ENCODE measurements at regions not wholly inside any gene's neighbourhood (a gene's known extent, or its start where the extent isn't known, plus 50 kb on each side); places are given as distances from the start of the nearest gene placed in this dataset.
"Not testable (repeated sequence)": the region's sequence is repeated elsewhere in the genome, so short reads cannot be mapped to it uniquely, and the experiment has no call there.

- TF ChIP-seq FOSL2 (IDR thresholded peaks at IDR 0.05) (no peak), FOSL2 (CRISPR knock-in tag; IDR thresholded peaks at IDR 0.05) (no peak), BHLHE40 (IDR thresholded peaks at IDR 0.05; ENCODE audit: low read depth, low read length) (no peak), PBX3 (IDR thresholded peaks at IDR 0.05) (no peak), PHF8 (IDR thresholded peaks at IDR 0.05; ENCODE audit: borderline replicate concordance, low read depth) (no peak), HOXA7 (CRISPR knock-in tag; IDR thresholded peaks at IDR 0.05) (no peak), CBX8 (IDR thresholded peaks at IDR 0.05) (no peak)
- FAIRE-seq: no peak
- Histone ChIP-seq H3K4me2 (no peak overlapping the region), H3K9me3 (no peaks in the 10 kb centered on the region), H3K4me1 (no peaks in the 10 kb centered on the region), H3K27ac (no peak overlapping the region), H3K4me3 (no peak overlapping the region)
- 49% methylated on average over 11 of the region's 11 CpGs for whole genome bisulfite sequencing (ENCODE audit: missing lambda C conversion rate)
- no peak for DNase-seq (ENCODE audit: low read depth in 1 of 2, low spot score in 1 of 2)
- ChIA-PET CTCF (interaction anchor here (0.9 kb wide), 1 partner anchor 166 kb away, joined by 3 read pairs; no protein-coding TSS in a partner anchor), POLR2A (no interaction called here)
- ATAC-seq: no peak
Measured at GRCh38 chr10:30134171-30134945, 75.0 kb upstream of the JCAD start.

GRCh38 chr10:30133198-30133597, 73.8 kb upstream of the JCAD start:
- ATAC-seq (no peak), DNase-seq (ENCODE audit: low read depth in 1 of 2, low spot score in 1 of 2) (no peak), FAIRE-seq (no peak)
- 91% methylated on average over 1 of the region's 1 CpG for WGBS (ENCODE audit: missing lambda C conversion rate)
- Histone ChIP-seq H3K4me1 (no peaks in the 10 kb centered on the region), H3K4me2 (no peak overlapping the region), H3K9me3 (no peaks in the 10 kb centered on the region), H3K27ac (no peak overlapping the region), H3K4me3 (no peak overlapping the region)
- ChIA-PET POLR2A (no interaction called here), CTCF (no interaction called here)
- TF ChIP-seq MYC (IDR thresholded peaks at IDR 0.05; ENCODE audit: borderline replicate concordance, low read length): no peak
- no peak for TF ChIP-seq FOSB (CRISPR knock-in tag; IDR thresholded peaks at IDR 0.05)
- no peak for TF ChIP-seq EHMT2 (IDR thresholded peaks at IDR 0.05; ENCODE audit: low read depth)
- no peak for TF ChIP-seq PHF8 (IDR thresholded peaks at IDR 0.05; ENCODE audit: borderline replicate concordance, low read depth)
- TF ChIP-seq PBX3 (IDR thresholded peaks at IDR 0.05): no peak
- no peak for TF ChIP-seq NFE2L2 (conservative IDR thresholded peaks at IDR 0.05; ENCODE audit: low read length)

- H3K27ac ChIP-seq; H3K4me3 ChIP-seq; DNase-seq (ENCODE audit: low read depth in 1 of 2, low spot score in 1 of 2); H3K4me2 ChIP-seq; H3K4me1 ChIP-seq; H3K9me3 ChIP-seq; ATAC-seq; FAIRE-seq: not testable (repeated sequence)
- 90% methylated on average over 13 of the region's 13 CpGs for WGBS (ENCODE audit: missing lambda C conversion rate)
- ChIA-PET POLR2A (interaction anchor here (0.6 kb wide), 1 partner anchor 411 kb away, joined by 3 read pairs; no protein-coding TSS in a partner anchor), CTCF (interaction anchor here (0.6 to 1.2 kb wide), 5 partner anchors 23 to 476 kb away, joined by 3 to 4 read pairs (median 3); no protein-coding TSS in a partner anchor)
Measured at GRCh38 chr10:30131369-30131768, 72.0 kb upstream of the JCAD start.

- DNase-seq (ENCODE audit: low read depth in 1 of 2, low spot score in 1 of 2); POLR2A ChIA-PET; ATAC-seq; FAIRE-seq; H3K4me2 ChIP-seq; H3K9me3 ChIP-seq; H3K4me3 ChIP-seq; CTCF ChIA-PET; H3K27ac ChIP-seq; H3K4me1 ChIP-seq: not testable (repeated sequence)
- WGBS (ENCODE audit: missing lambda C conversion rate): 68% methylated on average over 8 of the region's 8 CpGs
Measured at GRCh38 chr10:30129326-30129725, 69.9 kb upstream of the JCAD start.

- CTCF ChIA-PET: interaction anchor here (0.6 to 0.8 kb wide), 2 partner anchors 13 to 228 kb away, joined by 3 read pairs; no protein-coding TSS in a partner anchor
- Histone ChIP-seq H3K4me2 (no peak overlapping the region), H3K27ac (no peak overlapping the region), H3K4me1 (no peaks in the 10 kb centered on the region), H3K4me3 (no peak overlapping the region), H3K9me3 (no peaks in the 10 kb centered on the region)
- ATAC-seq: no peak
- no peak for DNase-seq (ENCODE audit: low read depth in 1 of 2, low spot score in 1 of 2)
- POLR2A ChIA-PET: no interaction called here
- 77% methylated on average over 10 of the region's 10 CpGs for WGBS (ENCODE audit: missing lambda C conversion rate)
- FAIRE-seq: no peak
- no peak for TF ChIP-seq MYC (IDR thresholded peaks at IDR 0.05; ENCODE audit: borderline replicate concordance, low read length)
- no peak for TF ChIP-seq ELK1 (IDR thresholded peaks at IDR 0.05; ENCODE audit: low read depth, low read length)
- TF ChIP-seq NPAS2 (CRISPR knock-in tag; IDR thresholded peaks at IDR 0.05; ENCODE audit: borderline replicate concordance): no peak
- no peak for TF ChIP-seq RAD21 (conservative IDR thresholded peaks at IDR 0.05 in 1 of 2, IDR thresholded peaks at IDR 0.05 in 1 of 2)
- TF ChIP-seq ZNF302 (CRISPR knock-in tag; IDR thresholded peaks at IDR 0.05): no peak
- no peak for TF ChIP-seq JUNB (IDR thresholded peaks at IDR 0.05)
- TF ChIP-seq ZC3H11A (IDR thresholded peaks at IDR 0.05): no peak
- TF ChIP-seq RNF2 (IDR thresholded peaks at IDR 0.05; ENCODE audit: borderline replicate concordance, low read depth): no peak
- TF ChIP-seq CBX2 (IDR thresholded peaks at IDR 0.05; ENCODE audit: borderline replicate concordance, low read depth): no peak
- no peak for TF ChIP-seq FOXS1 (CRISPR knock-in tag; IDR thresholded peaks at IDR 0.05)
- TF ChIP-seq POLR2A (IDR thresholded peaks at IDR 0.05; ENCODE audit: low read length): no peak
- no peak for TF ChIP-seq NR3C1 (IDR thresholded peaks at IDR 0.05)
- TF ChIP-seq CHD4 (IDR thresholded peaks at IDR 0.05; ENCODE audit: borderline replicate concordance): no peak
- TF ChIP-seq EP300 (IDR thresholded peaks at IDR 0.05): no peak
Measured at GRCh38 chr10:30127120-30127541, 67.7 kb upstream of the JCAD start.
